HTR-8/SVneo (cell line): ENCODE measurements at regions not wholly inside any gene's neighbourhood (a gene's known extent, or its start where the extent isn't known, plus 50 kb on each side); places are given as distances from the start of the nearest gene placed in this dataset.

Experiments
- DNase-seq: peaks from one replicate; pipeline ENCODE4 v3.0.0; 2011; ENCODE audit warnings: low spot score, mixed read lengths; ENCODE audit not compliant: insufficient read length
- FAIRE-seq: peaks from 2 replicates; lab custom pipeline; 2011; peaks lifted over from hg19 to GRCh38; lab: Jason Lieb, UNC

GRCh38 chr17:53996131-53996530, 173.4 kb downstream of the KIF2B start:
- no peak for FAIRE-seq

GRCh38 chr17:53996890-53997289, 174.2 kb downstream of the KIF2B start:
- no peak for FAIRE-seq
- no peak for DNase-seq

More at GRCh38 chr17:53996131-53996530, 173.4 kb downstream of the KIF2B start:
- no peak for DNase-seq

- FAIRE-seq: no peak
- DNase-seq: no peak
Measured at GRCh38 chr17:54007855-54008254, 185.1 kb downstream of the KIF2B start.

GRCh38 chr17:54009502-54009901, 186.8 kb downstream of the KIF2B start:
- DNase-seq: no peak
- no peak for FAIRE-seq

- no peak for FAIRE-seq
- DNase-seq: no peak
Measured at GRCh38 chr17:54013072-54013471, 190.3 kb downstream of the KIF2B start.

- DNase-seq: no peak
- FAIRE-seq: no peak
Measured at GRCh38 chr17:54015734-54016133, 193.0 kb downstream of the KIF2B start.

- FAIRE-seq: no peak
- no peak for DNase-seq
Measured at GRCh38 chr17:54021418-54021817, 198.7 kb downstream of the KIF2B start.

- DNase-seq: no peak
- FAIRE-seq: no peak
Measured at GRCh38 chr17:54028986-54029580, 206.4 kb downstream of the KIF2B start.

- DNase-seq: no peak
- FAIRE-seq: no peak
Measured at GRCh38 chr17:54029986-54030385, 207.3 kb downstream of the KIF2B start.

- DNase-seq (no peak), FAIRE-seq (no peak)
Measured at GRCh38 chr17:54046570-54046969, 223.8 kb downstream of the KIF2B start.

- DNase-seq (no peak), FAIRE-seq (no peak)
Measured at GRCh38 chr17:54063639-54064038, 240.9 kb downstream of the KIF2B start.

- no peak for DNase-seq
- FAIRE-seq: no peak
Measured at GRCh38 chr17:54085020-54085419, 262.3 kb downstream of the KIF2B start.

GRCh38 chr17:54085934-54086333, 263.2 kb downstream of the KIF2B start:
- no peak for DNase-seq
- FAIRE-seq: no peak

- DNase-seq (no peak), FAIRE-seq (no peak)
Measured at GRCh38 chr17:54096216-54096615, 273.5 kb downstream of the KIF2B start.

- DNase-seq (no peak), FAIRE-seq (no peak)
Measured at GRCh38 chr17:54099221-54099620, 276.5 kb downstream of the KIF2B start.

- FAIRE-seq (no peak), DNase-seq (no peak)
Measured at GRCh38 chr17:54102246-54102645, 279.5 kb downstream of the KIF2B start.

- no peak for FAIRE-seq
Measured at GRCh38 chr17:54111576-54111975, 288.8 kb downstream of the KIF2B start.

GRCh38 chr17:54117452-54117851, 294.7 kb downstream of the KIF2B start:
- no peak for FAIRE-seq

More at GRCh38 chr17:54111576-54111975, 288.8 kb downstream of the KIF2B start:
- no peak for DNase-seq

GRCh38 chr17:54124456-54124855, 301.7 kb downstream of the KIF2B start:
- no peak for FAIRE-seq
- no peak for DNase-seq

More at GRCh38 chr17:54117452-54117851, 294.7 kb downstream of the KIF2B start:
- no peak for DNase-seq

GRCh38 chr17:54153423-54153822, 330.7 kb downstream of the KIF2B start:
- FAIRE-seq (no peak), DNase-seq (no peak)

GRCh38 chr17:54157542-54157941, 334.8 kb downstream of the KIF2B start:
- no peak for DNase-seq
- no peak for FAIRE-seq
